ENCODE measurements at regions not wholly inside any gene's neighbourhood (a gene's known extent, or its start where the extent isn't known, plus 50 kb on each side); places are given as distances from the start of the nearest gene placed in this dataset.

DNA sequence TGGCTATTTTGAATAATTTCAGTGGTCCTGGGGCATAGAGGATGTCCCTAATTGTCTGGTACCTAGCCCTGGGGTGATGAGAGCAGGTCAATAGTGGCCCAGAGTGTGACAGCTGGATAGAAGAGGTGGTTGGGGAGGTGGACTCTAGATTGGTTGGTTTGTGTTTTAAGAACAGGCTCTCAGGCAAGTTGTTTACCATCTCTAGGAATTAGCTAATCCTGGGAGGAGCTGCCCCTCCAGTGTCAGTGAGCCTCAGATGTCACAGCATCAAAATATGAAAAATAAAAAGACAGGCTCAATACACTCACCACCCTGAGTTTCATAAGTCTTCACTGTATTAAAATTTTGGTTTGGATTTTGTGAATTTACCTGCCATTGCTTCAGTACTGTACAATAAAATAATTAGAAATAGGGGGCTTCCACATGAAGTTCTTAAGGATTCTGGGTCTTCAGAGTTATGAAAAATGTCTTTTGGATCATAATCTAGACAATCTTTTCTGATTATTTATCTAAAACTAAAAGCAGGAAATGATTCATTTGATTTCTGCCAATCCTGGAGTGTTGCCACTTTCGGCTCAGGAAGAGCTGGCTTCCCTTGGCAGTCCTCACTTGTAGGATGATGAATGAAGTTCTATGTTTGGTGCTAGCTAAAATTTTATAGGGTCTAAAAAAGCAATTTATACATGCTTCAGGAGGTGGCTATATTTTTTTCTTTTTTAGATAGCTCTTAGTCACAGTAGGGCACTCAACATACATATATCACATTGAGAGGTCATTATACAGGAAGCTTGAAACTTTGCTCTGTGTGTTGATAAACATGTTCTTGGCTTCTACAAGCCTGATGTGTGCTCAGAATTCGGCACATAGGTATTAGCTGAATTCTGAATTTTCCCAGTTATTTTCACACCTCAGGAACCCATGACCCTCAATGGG, 395.1 kb downstream of the RAB28 start:
- H3K4me1 ChIP-seq (ENCODE audit: control insufficient read depth in 1 of 2, insufficient read depth in 2 of 2, low read length in 2 of 2), result no peaks in the 10 kb centered on the region

DNA sequence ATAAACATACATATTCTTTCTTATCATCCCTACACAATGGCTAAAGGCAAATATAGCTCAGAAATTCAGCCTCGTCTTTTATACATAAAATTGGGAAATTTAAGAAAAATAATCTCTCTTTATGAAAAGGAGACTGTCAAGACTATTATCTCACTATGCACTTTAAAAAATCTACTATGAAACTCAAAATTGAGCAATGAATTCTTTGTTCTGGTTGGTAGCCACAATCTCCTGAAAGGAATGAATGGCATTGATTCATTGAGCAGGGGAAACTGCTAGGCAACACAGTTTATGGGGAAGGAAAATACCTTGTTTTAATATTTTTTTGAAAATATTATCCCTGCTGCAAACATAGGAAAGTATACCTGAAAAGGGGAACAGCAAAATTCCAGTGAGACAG, 397.1 kb downstream of the RAB28 start:
- H3K27ac ChIP-seq (ENCODE audit: low read length), result no peak overlapping the region
- no peaks in the 10 kb centered on the region for H3K36me3 ChIP-seq (ENCODE audit: control insufficient read depth in 1 of 2, insufficient read depth in 2 of 2, low read length in 2 of 2)
- no peaks in the 10 kb centered on the region for H3K4me1 ChIP-seq (ENCODE audit: control insufficient read depth in 1 of 2, insufficient read depth in 2 of 2, low read length in 2 of 2)
- no peaks in the 10 kb centered on the region for H3K27me3 ChIP-seq (ENCODE audit: low read depth, low read length)
- H3K9me3 ChIP-seq (ENCODE audit: control insufficient read depth in 1 of 2, low read length in 2 of 2), result no peaks in the 10 kb centered on the region
- no peak overlapping the region for H3K4me3 ChIP-seq (ENCODE audit: low read depth in 1 of 2, low read length in 2 of 2)

More for the DNA sequence above, 395.1 kb downstream of the RAB28 start:
- H3K9me3 ChIP-seq (ENCODE audit: control insufficient read depth in 1 of 2, low read length in 2 of 2), result no peaks in the 10 kb centered on the region
- H3K36me3 ChIP-seq (ENCODE audit: control insufficient read depth in 1 of 2, insufficient read depth in 2 of 2, low read length in 2 of 2), result no peaks in the 10 kb centered on the region
- H3K4me3 ChIP-seq (ENCODE audit: low read depth in 1 of 2, low read length in 2 of 2), result no peak overlapping the region
- H3K27ac ChIP-seq (ENCODE audit: low read length), result no peak overlapping the region
- H3K27me3 ChIP-seq (ENCODE audit: low read depth, low read length), result no peaks in the 10 kb centered on the region

DNA sequence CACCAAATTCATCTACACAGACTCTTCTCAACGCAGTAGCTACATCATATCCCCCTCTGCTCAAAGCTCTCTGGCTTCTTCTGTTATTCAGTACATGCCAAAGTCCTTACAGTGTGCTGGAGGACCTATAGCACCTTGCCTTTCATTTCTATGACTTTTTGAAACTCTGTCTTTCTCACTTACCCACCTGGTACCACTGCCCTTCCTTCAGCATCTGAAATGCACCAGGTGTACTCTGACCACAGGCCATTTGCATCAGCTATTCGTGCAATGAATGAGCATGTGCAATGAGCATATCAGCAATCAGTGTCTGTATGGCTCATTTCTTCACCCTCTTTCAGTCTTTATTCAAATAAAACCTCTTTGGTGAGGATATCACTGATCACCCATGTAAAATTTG, 399.9 kb downstream of the RAB28 start:
- no peaks in the 10 kb centered on the region for H3K4me1 ChIP-seq (ENCODE audit: control insufficient read depth in 1 of 2, insufficient read depth in 2 of 2, low read length in 2 of 2)
- H3K36me3 ChIP-seq (ENCODE audit: control insufficient read depth in 1 of 2, insufficient read depth in 2 of 2, low read length in 2 of 2), result no peaks in the 10 kb centered on the region
- H3K27me3 ChIP-seq (ENCODE audit: low read depth, low read length), result no peaks in the 10 kb centered on the region
- H3K27ac ChIP-seq (ENCODE audit: low read length), result no peak overlapping the region
- H3K4me3 ChIP-seq (ENCODE audit: low read depth in 1 of 2, low read length in 2 of 2), result no peak overlapping the region
- H3K9me3 ChIP-seq (ENCODE audit: control insufficient read depth in 1 of 2, low read length in 2 of 2), result peaks cover 0 to 11% of the 10 kb centered on the region in 2 donors

DNA sequence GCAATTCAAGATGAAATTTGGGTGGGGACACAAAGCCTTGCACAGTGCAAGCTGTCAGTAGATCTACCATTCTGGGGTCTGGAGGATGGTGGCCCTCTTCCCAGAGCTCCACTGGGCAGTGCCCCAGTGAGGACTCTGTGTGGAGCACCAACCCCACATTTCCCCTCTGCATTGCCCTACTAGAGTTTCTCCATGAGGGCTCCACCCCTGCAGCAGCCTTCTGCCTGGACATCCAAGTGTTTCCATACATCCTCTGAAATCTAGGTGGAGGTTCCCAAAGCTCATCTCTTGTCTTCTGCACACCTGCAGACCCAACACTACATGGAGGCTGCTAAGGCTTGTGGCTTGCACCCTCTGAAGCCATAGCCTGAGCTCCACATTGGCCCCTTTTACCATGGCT, 402.3 kb downstream of the RAB28 start:
- Histone ChIP-seq H3K4me1 (ENCODE audit: control insufficient read depth in 1 of 2, insufficient read depth in 2 of 2, low read length in 2 of 2) (no peaks in the 10 kb centered on the region), H3K36me3 (ENCODE audit: control insufficient read depth in 1 of 2, insufficient read depth in 2 of 2, low read length in 2 of 2) (no peaks in the 10 kb centered on the region), H3K9me3 (ENCODE audit: control insufficient read depth in 1 of 2, low read length in 2 of 2) (peaks cover 0 to 11% of the 10 kb centered on the region in 2 donors), H3K27me3 (ENCODE audit: low read depth, low read length) (no peaks in the 10 kb centered on the region), H3K27ac (ENCODE audit: low read length) (no peak overlapping the region), H3K4me3 (ENCODE audit: low read depth in 1 of 2, low read length in 2 of 2) (no peak overlapping the region)

DNA sequence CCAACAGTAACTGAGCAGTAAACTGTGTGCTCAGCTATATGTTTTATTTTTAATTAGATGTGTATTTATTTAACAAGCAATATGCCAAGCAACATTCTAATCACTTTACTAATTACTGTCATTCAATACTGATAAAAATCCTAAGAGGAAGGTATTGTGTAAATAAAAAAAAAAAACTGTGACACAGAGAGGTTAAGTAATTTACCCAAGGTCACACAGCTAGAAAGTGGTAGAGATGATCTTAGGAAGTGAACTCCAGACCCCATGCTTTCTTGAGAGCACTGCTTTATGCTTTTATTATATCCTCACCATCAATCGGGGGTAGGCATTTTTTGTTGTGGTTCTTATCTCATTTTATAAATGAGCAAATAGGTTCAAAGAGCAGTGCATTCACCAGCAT, 417.1 kb downstream of the RAB28 start:
- Histone ChIP-seq H3K4me1 (ENCODE audit: control insufficient read depth in 1 of 2, insufficient read depth in 2 of 2, low read length in 2 of 2) (no peaks in the 10 kb centered on the region), H3K36me3 (ENCODE audit: control insufficient read depth in 1 of 2, insufficient read depth in 2 of 2, low read length in 2 of 2) (no peaks in the 10 kb centered on the region), H3K27ac (ENCODE audit: low read length) (no peak overlapping the region), H3K9me3 (ENCODE audit: control insufficient read depth in 1 of 2, low read length in 2 of 2) (no peaks in the 10 kb centered on the region), H3K4me3 (ENCODE audit: low read depth in 1 of 2, low read length in 2 of 2) (no peak overlapping the region), H3K27me3 (ENCODE audit: low read depth, low read length) (no peaks in the 10 kb centered on the region)

DNA sequence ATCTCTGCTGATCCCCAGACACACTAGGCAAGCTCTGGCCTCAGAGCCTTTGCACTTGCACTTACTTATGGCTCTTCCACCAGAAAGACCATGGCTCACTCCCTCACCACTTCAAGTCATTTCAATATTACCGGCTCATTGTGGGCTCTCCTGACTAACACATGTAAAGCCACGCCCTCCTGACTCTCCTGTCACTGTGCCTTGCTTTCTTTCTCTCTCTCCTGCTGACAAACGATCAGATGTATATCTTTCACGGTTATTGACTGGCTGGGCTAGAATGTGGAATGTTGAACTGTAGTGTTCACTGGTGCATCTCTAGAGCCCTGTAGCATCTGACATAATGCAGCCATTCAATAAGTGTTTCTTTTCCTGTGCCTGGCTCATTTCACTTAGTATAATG, 425.1 kb downstream of the RAB28 start:
- no peaks in the 10 kb centered on the region for H3K9me3 ChIP-seq (ENCODE audit: control insufficient read depth in 1 of 2, low read length in 2 of 2)
- no peaks in the 10 kb centered on the region for H3K36me3 ChIP-seq (ENCODE audit: control insufficient read depth in 1 of 2, insufficient read depth in 2 of 2, low read length in 2 of 2)
- no peak overlapping the region for H3K4me3 ChIP-seq (ENCODE audit: low read depth in 1 of 2, low read length in 2 of 2)
- H3K4me1 ChIP-seq (ENCODE audit: control insufficient read depth in 1 of 2, insufficient read depth in 2 of 2, low read length in 2 of 2), result no peaks in the 10 kb centered on the region
- H3K27me3 ChIP-seq (ENCODE audit: low read depth, low read length), result no peaks in the 10 kb centered on the region
- H3K27ac ChIP-seq (ENCODE audit: low read length), result no peak overlapping the region

DNA sequence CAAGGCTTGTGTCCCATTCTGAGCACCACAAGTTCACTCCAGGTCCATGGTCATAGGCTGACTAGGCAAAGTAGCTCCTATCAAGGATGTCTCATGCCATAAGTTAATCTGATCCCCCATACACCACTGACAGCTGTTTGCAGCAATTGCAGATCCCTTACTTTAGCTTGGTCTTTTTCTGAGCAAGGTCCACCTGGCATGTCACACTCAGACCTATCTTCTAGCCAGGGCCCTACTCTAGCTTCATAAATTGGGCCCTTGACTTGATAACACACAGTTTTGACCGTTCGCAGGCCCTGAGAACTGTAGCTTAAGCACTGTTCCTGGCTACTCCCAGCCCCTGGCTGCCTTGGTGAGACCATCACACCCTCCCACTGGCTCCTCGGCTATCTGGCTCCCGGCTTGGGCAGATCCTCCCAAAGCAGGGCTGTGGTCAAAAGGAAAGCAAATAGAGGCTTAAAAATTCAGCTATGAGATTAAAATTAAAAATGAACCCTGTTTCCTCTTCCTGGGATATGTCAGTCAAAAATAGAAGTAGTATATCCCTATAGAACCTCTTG, 427.4 kb downstream of the RAB28 start:
- no peaks in the 10 kb centered on the region for H3K36me3 ChIP-seq (ENCODE audit: control insufficient read depth in 1 of 2, insufficient read depth in 2 of 2, low read length in 2 of 2)
- H3K27me3 ChIP-seq (ENCODE audit: low read depth, low read length), result no peaks in the 10 kb centered on the region
- no peaks in the 10 kb centered on the region for H3K9me3 ChIP-seq (ENCODE audit: control insufficient read depth in 1 of 2, low read length in 2 of 2)
- no peak overlapping the region for H3K4me3 ChIP-seq (ENCODE audit: low read depth in 1 of 2, low read length in 2 of 2)
- H3K27ac ChIP-seq (ENCODE audit: low read length), result no peak overlapping the region
- H3K4me1 ChIP-seq (ENCODE audit: control insufficient read depth in 1 of 2, insufficient read depth in 2 of 2, low read length in 2 of 2), result no peaks in the 10 kb centered on the region

DNA sequence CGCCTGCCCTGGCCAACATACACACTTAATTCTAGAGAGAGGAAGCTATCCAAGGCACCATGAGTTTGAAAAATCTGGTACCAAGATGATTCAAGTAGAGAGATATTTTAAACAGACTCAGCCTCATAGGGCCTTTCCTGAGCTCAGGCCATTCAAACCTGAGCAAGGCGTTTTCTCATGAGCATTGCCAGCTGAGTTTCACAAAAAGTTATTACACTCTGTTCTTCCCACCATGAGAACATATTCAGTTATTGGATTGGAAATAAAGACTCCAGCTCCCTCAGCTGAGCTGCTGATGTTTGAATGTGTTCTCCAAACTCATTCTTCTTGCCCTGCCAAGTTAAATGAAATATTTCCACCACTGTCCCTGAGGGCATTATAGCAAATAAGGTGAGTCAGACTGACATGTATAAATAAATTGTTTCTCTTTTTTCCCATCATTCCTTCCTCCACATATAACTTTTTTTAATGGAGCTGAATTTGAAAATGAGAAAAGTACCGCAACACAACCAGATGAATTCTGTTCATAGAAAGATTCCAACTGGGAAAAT, 429.6 kb downstream of the RAB28 start:
- Histone ChIP-seq H3K4me3 (ENCODE audit: low read depth in 1 of 2, low read length in 2 of 2) (no peak overlapping the region), H3K9me3 (ENCODE audit: control insufficient read depth in 1 of 2, low read length in 2 of 2) (no peaks in the 10 kb centered on the region), H3K27ac (ENCODE audit: low read length) (no peak overlapping the region), H3K27me3 (ENCODE audit: low read depth, low read length) (no peaks in the 10 kb centered on the region), H3K36me3 (ENCODE audit: control insufficient read depth in 1 of 2, insufficient read depth in 2 of 2, low read length in 2 of 2) (no peaks in the 10 kb centered on the region), H3K4me1 (ENCODE audit: control insufficient read depth in 1 of 2, insufficient read depth in 2 of 2, low read length in 2 of 2) (no peaks in the 10 kb centered on the region)

DNA sequence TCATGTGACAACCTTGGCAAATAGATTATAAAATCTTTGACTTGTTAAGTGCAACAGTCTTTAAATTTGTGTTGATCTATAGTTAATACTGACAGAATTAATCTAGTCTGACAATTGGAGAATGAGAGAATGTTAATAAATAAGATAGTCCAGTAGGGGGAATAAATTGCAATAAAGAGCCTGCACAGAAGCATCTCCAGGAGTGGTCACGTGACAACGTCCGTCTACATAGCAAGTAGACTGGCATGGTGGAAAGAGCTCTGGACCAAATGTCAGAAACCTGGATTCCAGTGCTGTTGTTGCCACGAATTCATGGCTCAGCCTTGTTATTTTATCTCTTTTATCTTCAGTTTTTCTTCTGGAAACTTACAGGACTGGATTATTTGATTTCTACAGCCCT, 436.5 kb downstream of the RAB28 start:
- H3K9me3 ChIP-seq (ENCODE audit: control insufficient read depth in 1 of 2, low read length in 2 of 2), result no peaks in the 10 kb centered on the region
- H3K27ac ChIP-seq (ENCODE audit: low read length), result no peak overlapping the region
- H3K27me3 ChIP-seq (ENCODE audit: low read depth, low read length), result no peaks in the 10 kb centered on the region
- H3K4me3 ChIP-seq (ENCODE audit: low read depth in 1 of 2, low read length in 2 of 2), result no peak overlapping the region
- H3K36me3 ChIP-seq (ENCODE audit: control insufficient read depth in 1 of 2, insufficient read depth in 2 of 2, low read length in 2 of 2), result no peaks in the 10 kb centered on the region
- no peaks in the 10 kb centered on the region for H3K4me1 ChIP-seq (ENCODE audit: control insufficient read depth in 1 of 2, insufficient read depth in 2 of 2, low read length in 2 of 2)

DNA sequence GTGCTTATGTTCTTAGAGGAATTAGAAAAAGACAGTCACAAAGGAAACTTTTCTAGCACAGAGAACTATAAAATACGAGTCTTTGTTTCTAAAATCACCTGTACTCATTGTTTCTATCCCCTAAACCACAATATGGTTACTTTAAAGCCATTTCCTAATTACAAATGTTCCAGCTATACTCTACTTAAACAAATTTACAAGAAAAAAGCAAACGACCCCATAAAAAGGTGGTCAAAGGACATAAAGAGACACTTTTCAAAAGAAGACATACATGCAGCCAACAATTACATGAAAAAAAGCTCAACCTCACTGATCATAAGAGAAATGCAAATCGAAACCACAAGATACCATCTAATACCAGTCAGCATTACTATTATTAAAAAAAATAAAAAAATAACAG, 447.3 kb downstream of the RAB28 start:
- H3K4me1 ChIP-seq (ENCODE audit: control insufficient read depth in 1 of 2, insufficient read depth in 2 of 2, low read length in 2 of 2), result no peaks in the 10 kb centered on the region
- no peak overlapping the region for H3K4me3 ChIP-seq (ENCODE audit: low read depth in 1 of 2, low read length in 2 of 2)

DNA sequence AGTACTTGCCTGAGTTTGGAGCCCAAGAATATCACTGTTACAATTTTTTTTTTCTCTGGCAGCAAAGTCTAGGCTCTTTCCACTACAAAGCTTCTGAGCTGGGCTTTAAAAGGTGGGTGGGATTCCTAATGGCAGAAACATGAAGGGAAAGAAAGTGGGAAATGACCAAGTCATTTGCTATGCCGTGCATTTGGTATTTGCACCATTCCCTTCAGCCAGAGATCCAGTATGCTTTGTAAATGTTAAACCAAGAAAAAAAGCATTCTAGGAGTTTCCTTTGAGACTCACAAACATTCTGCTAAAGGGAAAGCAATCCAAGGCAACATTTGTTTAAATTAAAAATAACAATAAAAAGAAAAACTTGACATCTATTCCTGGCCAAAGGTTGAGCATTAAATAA, 451.2 kb downstream of the RAB28 start:
- Histone ChIP-seq H3K4me1 (ENCODE audit: control insufficient read depth in 1 of 2, insufficient read depth in 2 of 2, low read length in 2 of 2) (no peaks in the 10 kb centered on the region), H3K27ac (ENCODE audit: low read length) (no peak overlapping the region), H3K27me3 (ENCODE audit: low read depth, low read length) (no peaks in the 10 kb centered on the region), H3K36me3 (ENCODE audit: control insufficient read depth in 1 of 2, insufficient read depth in 2 of 2, low read length in 2 of 2) (no peaks in the 10 kb centered on the region), H3K9me3 (ENCODE audit: control insufficient read depth in 1 of 2, low read length in 2 of 2) (no peaks in the 10 kb centered on the region), H3K4me3 (ENCODE audit: low read depth in 1 of 2, low read length in 2 of 2) (no peak overlapping the region)

More for the DNA sequence above, 447.3 kb downstream of the RAB28 start:
- no peaks in the 10 kb centered on the region for H3K27me3 ChIP-seq (ENCODE audit: low read depth, low read length)
- no peak overlapping the region for H3K27ac ChIP-seq (ENCODE audit: low read length)
- no peaks in the 10 kb centered on the region for H3K36me3 ChIP-seq (ENCODE audit: control insufficient read depth in 1 of 2, insufficient read depth in 2 of 2, low read length in 2 of 2)
- no peaks in the 10 kb centered on the region for H3K9me3 ChIP-seq (ENCODE audit: control insufficient read depth in 1 of 2, low read length in 2 of 2)
